Effector CD4-positive, alpha-beta T cell (primary cell): ENCODE measurements at regions not wholly inside any gene's neighbourhood (a gene's known extent, or its start where the extent isn't known, plus 50 kb on each side); places are given as distances from the start of the nearest gene placed in this dataset.

Source experiments
- DNase-seq: peaks from one replicate; pipeline ENCODE4 v3.0.0-alpha.2; 2020

GRCh38 chr3:46146548-46146947 lies 61.6 kb downstream of the CCR1 start:
- no peak for DNase-seq

- no peak for DNase-seq
Measured at GRCh38 chr3:46146021-46146420, 62.1 kb downstream of the CCR1 start.

- no peak for DNase-seq
Measured at GRCh38 chr3:46145147-46145546, 63.0 kb downstream of the CCR1 start.

GRCh38 chr3:46143951-46144473 lies 64.1 kb downstream of the CCR1 start:
- no peak for DNase-seq

GRCh38 chr3:46141813-46142212 lies 66.3 kb downstream of the CCR1 start:
- DNase-seq = no peak

- no peak for DNase-seq
Measured at GRCh38 chr3:46138581-46138980, 69.5 kb downstream of the CCR1 start.

GRCh38 chr3:46135475-46135874 lies 72.6 kb downstream of the CCR1 start:
- no peak for DNase-seq

GRCh38 chr3:46133285-46133684 lies 74.8 kb downstream of the CCR1 start:
- no peak for DNase-seq

- DNase-seq = no peak
Measured at GRCh38 chr3:46132565-46132964, 75.5 kb downstream of the CCR1 start.

- DNase-seq = no peak
Measured at GRCh38 chr3:46131884-46132450, 76.1 kb downstream of the CCR1 start.

GRCh38 chr3:46130631-46131310 lies 77.3 kb downstream of the CCR1 start:
- no peak for DNase-seq

- no peak for DNase-seq
Measured at GRCh38 chr3:46129588-46130272, 78.4 kb downstream of the CCR1 start.

- DNase-seq = no peak
Measured at GRCh38 chr3:46127503-46127902, 80.6 kb downstream of the CCR1 start.

GRCh38 chr3:46124216-46125177 lies 83.6 kb downstream of the CCR1 start:
- DNase-seq = no peak

GRCh38 chr3:46123646-46124045 lies 84.5 kb downstream of the CCR1 start:
- no peak for DNase-seq

- DNase-seq = no peak
Measured at GRCh38 chr3:46122091-46122490, 86.0 kb downstream of the CCR1 start.

GRCh38 chr3:46120983-46121382 lies 87.1 kb downstream of the CCR1 start:
- DNase-seq = no peak

- DNase-seq = no peak
Measured at GRCh38 chr3:46119709-46120498, 88.2 kb downstream of the CCR1 start.

GRCh38 chr3:46119253-46119652 lies 88.9 kb downstream of the CCR1 start:
- no peak for DNase-seq

- no peak for DNase-seq
Measured at GRCh38 chr3:46116996-46117395, 89.7 kb upstream of the XCR1 start.

- no peak for DNase-seq
Measured at GRCh38 chr3:46114323-46114988, 87.2 kb upstream of the XCR1 start.
